Skeletal muscle tissue (tissue), 3 donors: ENCODE measurements at regions not wholly inside any gene's neighbourhood (a gene's known extent, or its start where the extent isn't known, plus 50 kb on each side); places are given as distances from the start of the nearest gene placed in this dataset.

Experiments used
- H3K27ac ChIP-seq: one replicate; pipeline ENCODE4 v1.7.0; 2013; ENCODE audit warnings: mild to moderate bottlenecking, low read depth, low read length, inconsistent platforms
- H3K27me3 ChIP-seq, 3 donors: one replicate each; pipeline ENCODE4 v1.7.0; 2013; ENCODE audit warnings: low read length in 3 of 3; ENCODE audit not compliant: control insufficient read depth in 3 of 3, insufficient read depth in 3 of 3
- H3K36me3 ChIP-seq, 3 donors: one replicate each; pipeline ENCODE4 v1.7.0; 2013; ENCODE audit warnings: low read length in 3 of 3; ENCODE audit not compliant: control insufficient read depth in 3 of 3, insufficient read depth in 3 of 3
- H3K4me1 ChIP-seq, 3 donors: one replicate each; pipeline ENCODE4 v1.7.0; 2013; ENCODE audit warnings: low read length in 3 of 3, mild to moderate bottlenecking in 3 of 3; ENCODE audit not compliant: control insufficient read depth in 3 of 3, insufficient read depth in 3 of 3
- H3K4me3 ChIP-seq, 3 donors: one replicate each; pipeline ENCODE4 v1.7.0; 2013; ENCODE audit warnings: low read length in 3 of 3
- H3K9ac ChIP-seq, 3 donors: one replicate each; pipeline ENCODE4 v1.7.0; 2013; ENCODE audit warnings: low read length in 3 of 3, mild to moderate bottlenecking in 3 of 3, moderate library complexity in 2 of 3, low read depth in 1 of 3
- H3K9me3 ChIP-seq, 3 donors: one replicate each; pipeline ENCODE4 v1.7.0; 2013; ENCODE audit warnings: low read length in 3 of 3; ENCODE audit not compliant: control insufficient read depth in 3 of 3
- donor health status: Osteomylitis.

DNA sequence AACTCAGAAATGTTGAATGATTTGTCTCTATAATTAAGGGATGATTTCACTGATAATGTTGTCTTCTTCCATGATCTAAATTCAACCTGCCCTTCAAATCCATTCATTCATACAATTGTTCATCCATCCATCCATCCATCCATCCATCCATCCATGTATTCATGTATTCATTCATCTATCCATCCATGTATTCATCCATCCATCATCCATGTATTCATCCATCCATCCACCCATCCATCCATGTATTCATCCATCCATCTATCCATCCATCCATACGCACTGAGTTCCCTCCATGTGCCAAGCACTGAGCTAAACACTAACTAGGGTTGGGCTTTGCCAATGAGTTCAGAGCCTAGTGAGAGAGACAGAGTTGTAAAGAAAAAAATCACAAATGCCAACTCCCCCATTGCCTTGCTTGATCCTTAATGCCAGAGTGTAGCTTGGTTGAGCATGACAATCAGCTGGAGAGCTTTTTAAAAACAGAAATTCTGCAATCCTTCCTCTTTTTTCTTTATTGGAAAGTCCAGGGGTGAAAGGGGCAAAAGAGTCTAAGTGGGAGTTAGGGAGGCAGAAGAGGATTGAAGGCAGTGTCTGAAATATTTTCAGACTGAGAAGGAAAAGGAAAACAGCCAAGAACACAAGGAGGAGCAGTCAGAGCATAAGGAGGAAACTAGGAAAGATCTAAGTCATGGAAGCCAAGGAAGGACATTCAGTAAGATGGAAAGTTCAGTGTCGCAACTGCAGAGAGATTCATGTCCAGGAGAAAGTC, 92.4 kb upstream of the ERG start:
- Histone ChIP-seq H3K27me3 (peaks cover 5 to 36% (median 11%) of the 10 kb centered on the region in 3 donors), H3K36me3 (no peaks in the 10 kb centered on the region), H3K4me3 (no peak overlapping the region), H3K9me3 (no peaks in the 10 kb centered on the region), H3K27ac (no peak overlapping the region), H3K9ac (no peak overlapping the region), H3K4me1 (no peaks in the 10 kb centered on the region)

GRCh38 chr21:38591218-38591537, 92.9 kb upstream of the ERG start:
- H3K4me1 ChIP-seq = no peaks in the 10 kb centered on the region
- no peak overlapping the region for H3K27ac ChIP-seq
- no peak overlapping the region for H3K4me3 ChIP-seq
- no peaks in the 10 kb centered on the region for H3K9me3 ChIP-seq
- peaks cover 5 to 36% (median 11%) of the 10 kb centered on the region in 3 donors for H3K27me3 ChIP-seq
- no peak overlapping the region for H3K9ac ChIP-seq
- H3K36me3 ChIP-seq = no peaks in the 10 kb centered on the region

- Histone ChIP-seq H3K27ac (no peak overlapping the region), H3K36me3 (no peaks in the 10 kb centered on the region), H3K9ac (no peak overlapping the region), H3K4me1 (no peaks in the 10 kb centered on the region), H3K27me3 (peaks cover 0 to 34% (median 8%) of the 10 kb centered on the region in 3 donors), H3K4me3 (no peak overlapping the region), H3K9me3 (no peaks in the 10 kb centered on the region)
Measured at GRCh38 chr21:38596264-38597042, 98.2 kb upstream of the ERG start.

GRCh38 chr21:38597421-38597820, 99.1 kb upstream of the ERG start:
- H3K27me3 ChIP-seq = peaks cover 0 to 24% (median 3%) of the 10 kb centered on the region in 3 donors
- H3K4me3 ChIP-seq = no peak overlapping the region
- no peaks in the 10 kb centered on the region for H3K4me1 ChIP-seq
- no peaks in the 10 kb centered on the region for H3K36me3 ChIP-seq
- no peak overlapping the region for H3K27ac ChIP-seq
- H3K9me3 ChIP-seq = no peaks in the 10 kb centered on the region
- no peak overlapping the region for H3K9ac ChIP-seq

DNA sequence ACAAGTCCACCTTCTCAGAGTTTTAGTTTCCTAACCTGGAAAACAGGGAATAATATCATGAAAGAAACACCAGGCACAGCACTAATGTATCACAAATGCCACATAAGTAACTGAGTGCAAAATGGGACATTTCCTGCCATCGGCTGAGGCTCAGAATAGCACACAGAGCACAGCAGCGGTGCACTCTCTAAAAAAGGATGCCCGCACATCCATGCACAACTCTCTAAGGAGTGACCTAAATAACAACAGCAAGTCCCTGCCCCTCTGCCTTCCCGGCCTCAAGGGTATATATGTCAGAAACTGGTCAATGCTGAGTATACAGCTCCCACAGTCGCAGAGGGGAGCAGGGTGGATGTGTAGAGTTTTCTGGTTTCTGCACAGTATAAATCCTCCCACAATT, 100.1 kb upstream of the ERG start:
- Histone ChIP-seq H3K4me1 (no peaks in the 10 kb centered on the region), H3K27ac (no peak overlapping the region), H3K27me3 (peaks cover 0 to 28% (median 3%) of the 10 kb centered on the region in 3 donors)

DNA sequence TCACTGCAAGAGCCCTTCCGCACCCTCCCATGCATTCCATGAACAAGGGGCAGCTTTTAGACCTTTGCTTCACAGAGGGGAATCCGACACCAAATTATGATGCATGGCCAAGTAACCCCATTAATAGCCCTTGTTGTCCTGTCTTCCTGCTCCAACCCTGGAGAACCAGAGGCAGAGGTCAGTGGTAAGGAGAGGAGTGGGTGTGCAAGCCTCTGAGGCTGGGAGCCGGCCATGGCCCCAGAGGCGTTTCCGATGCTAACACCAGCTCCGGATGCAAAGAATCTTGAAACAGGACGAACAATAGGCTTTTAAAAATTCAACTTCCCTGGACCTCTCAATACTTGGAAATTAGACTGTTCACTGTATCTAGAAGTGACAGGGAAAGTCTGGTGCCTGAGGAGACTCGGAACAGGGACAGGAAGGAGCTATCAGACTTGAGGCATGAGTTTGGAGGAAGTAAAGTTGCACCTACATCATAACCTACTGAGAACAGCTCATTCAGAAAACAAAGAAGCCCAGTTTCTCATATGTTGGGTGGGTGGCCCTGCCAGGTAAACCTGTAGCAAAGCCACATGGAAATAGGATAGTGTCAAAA, 101.2 kb upstream of the ERG start:
- no peak overlapping the region for H3K27ac ChIP-seq
- no peak overlapping the region for H3K9ac ChIP-seq
- no peaks in the 10 kb centered on the region for H3K36me3 ChIP-seq
- H3K4me1 ChIP-seq = no peaks in the 10 kb centered on the region
- no peaks in the 10 kb centered on the region for H3K9me3 ChIP-seq
- peaks cover 0 to 24% (median 2%) of the 10 kb centered on the region in 3 donors for H3K27me3 ChIP-seq
- no peak overlapping the region for H3K4me3 ChIP-seq

More for the DNA sequence above, 100.1 kb upstream of the ERG start:
- no peak overlapping the region for H3K9ac ChIP-seq
- no peak overlapping the region for H3K4me3 ChIP-seq
- H3K36me3 ChIP-seq = no peaks in the 10 kb centered on the region
- H3K9me3 ChIP-seq = no peaks in the 10 kb centered on the region

DNA sequence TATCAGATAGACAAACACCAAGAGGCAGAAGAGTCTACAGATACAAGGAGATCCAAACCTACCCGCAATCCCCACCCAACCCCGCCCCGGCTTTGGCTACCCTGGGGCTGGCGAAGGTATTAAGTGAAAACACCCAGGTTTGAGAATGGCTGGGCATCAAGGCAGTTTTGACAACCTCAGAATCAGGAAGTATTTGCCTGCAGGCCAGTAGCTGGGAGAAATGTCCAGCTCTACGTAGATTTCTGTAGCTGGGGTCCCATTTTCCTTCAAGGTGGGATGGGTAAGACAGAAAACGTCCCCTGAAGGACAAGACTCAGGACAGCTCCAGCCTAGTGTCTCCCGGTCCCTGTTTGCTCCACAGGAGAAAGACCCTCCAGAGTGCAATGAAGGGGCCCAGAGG, 101.8 kb upstream of the ERG start:
- Histone ChIP-seq H3K9ac (no peak overlapping the region), H3K9me3 (no peaks in the 10 kb centered on the region), H3K27me3 (peaks cover 0 to 22% (median 0%) of the 10 kb centered on the region in 3 donors), H3K36me3 (no peaks in the 10 kb centered on the region), H3K4me1 (no peaks in the 10 kb centered on the region), H3K27ac (no peak overlapping the region), H3K4me3 (no peak overlapping the region)

GRCh38 chr21:38605236-38605635, 107.0 kb upstream of the ERG start:
- H3K9me3 ChIP-seq = no peaks in the 10 kb centered on the region
- H3K9ac ChIP-seq = no peak overlapping the region
- H3K4me3 ChIP-seq = no peak overlapping the region
- H3K27ac ChIP-seq = no peak overlapping the region
- H3K4me1 ChIP-seq = no peaks in the 10 kb centered on the region
- no peaks in the 10 kb centered on the region for H3K36me3 ChIP-seq
- H3K27me3 ChIP-seq = peaks cover 0 to 7% (median 0%) of the 10 kb centered on the region in 3 donors

DNA sequence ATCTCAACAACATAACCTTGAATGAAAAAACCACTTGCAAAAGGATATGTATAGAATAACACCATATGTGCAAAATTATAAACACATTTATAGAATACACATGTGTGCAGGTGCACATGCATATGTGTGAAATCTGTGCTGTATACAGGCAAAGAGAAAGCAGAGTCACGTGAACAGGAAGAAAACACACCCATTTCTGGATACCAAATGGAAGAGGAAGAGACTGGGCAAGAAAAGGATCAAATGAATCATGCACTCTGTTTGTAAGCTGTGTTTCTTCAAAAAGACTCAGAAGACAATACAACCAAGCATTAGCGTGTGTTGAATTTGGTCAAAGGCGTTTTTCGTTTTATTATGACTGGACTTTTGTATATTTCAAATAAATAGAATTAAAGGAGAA, 111.3 kb upstream of the ERG start:
- Histone ChIP-seq H3K9ac (no peak overlapping the region), H3K27ac (no peak overlapping the region), H3K9me3 (no peaks in the 10 kb centered on the region)

More for the DNA sequence above, 111.3 kb upstream of the ERG start:
- peaks cover 0 to 10% (median 0%) of the 10 kb centered on the region in 3 donors for H3K27me3 ChIP-seq
- no peak overlapping the region for H3K4me3 ChIP-seq
- H3K4me1 ChIP-seq = no peaks in the 10 kb centered on the region
- H3K36me3 ChIP-seq = no peaks in the 10 kb centered on the region
